NCI-H69 (cell line): ENCODE measurements at regions not wholly inside any gene's neighbourhood (a gene's known extent, or its start where the extent isn't known, plus 50 kb on each side); places are given as distances from the start of the nearest gene placed in this dataset.
A peak's percentile ranks its signal among the peaks of the same experiment; 100 is the strongest.
"Not testable (repeated sequence)": the region's sequence is repeated elsewhere in the genome, so short reads cannot be mapped to it uniquely, and the experiment has no call there.

Source experiments
- DNase-seq: peaks from one replicate; lab custom pipeline; 2025; lab: John Stamatoyannopoulos, UW

- peak; percentile 38 for DNase-seq
Observed at GRCh38 chr6:137623293-137623692, 129.1 kb upstream of the OLIG3 start.

GRCh38 chr6:137625100-137625661 lies 131.0 kb upstream of the OLIG3 start:
- no peak for DNase-seq

GRCh38 chr6:137625808-137626207 lies 131.6 kb upstream of the OLIG3 start:
- DNase-seq = no peak

GRCh38 chr6:137630666-137631065 lies 136.5 kb upstream of the OLIG3 start:
- peak; percentile 35 for DNase-seq

GRCh38 chr6:137631323-137631722 lies 137.1 kb upstream of the OLIG3 start:
- peak; percentile 47 for DNase-seq

- not testable (repeated sequence) for DNase-seq
Observed at GRCh38 chr6:137634177-137634576, 140.0 kb upstream of the OLIG3 start.

GRCh38 chr6:137637121-137637520 lies 142.9 kb upstream of the OLIG3 start:
- peak; percentile 46 for DNase-seq

- no peak for DNase-seq
Observed at GRCh38 chr6:137638926-137639706, 144.9 kb upstream of the OLIG3 start.

- DNase-seq = no peak
Observed at GRCh38 chr6:137640086-137640485, 145.9 kb upstream of the OLIG3 start.

- peak; percentile 91 for DNase-seq
Observed at GRCh38 chr6:137641474-137642077, 147.4 kb upstream of the OLIG3 start.

GRCh38 chr6:137643210-137643609 lies 149.0 kb upstream of the OLIG3 start:
- not testable (repeated sequence) for DNase-seq

GRCh38 chr6:137643644-137644043 lies 149.4 kb upstream of the OLIG3 start:
- not testable (repeated sequence) for DNase-seq

- no peak for DNase-seq
Observed at GRCh38 chr6:137645850-137646249, 151.7 kb upstream of the OLIG3 start.

GRCh38 chr6:137646484-137646883 lies 152.3 kb upstream of the OLIG3 start:
- no peak for DNase-seq

GRCh38 chr6:137647762-137648447 lies 153.7 kb upstream of the OLIG3 start:
- no peak for DNase-seq

GRCh38 chr6:137650720-137651119 lies 156.5 kb upstream of the OLIG3 start:
- no peak for DNase-seq

GRCh38 chr6:137651178-137651577 lies 157.0 kb upstream of the OLIG3 start:
- no peak for DNase-seq

- DNase-seq = peak; percentile 54
Observed at GRCh38 chr6:137651591-137652335, 157.6 kb upstream of the OLIG3 start.

GRCh38 chr6:137652961-137653705 lies 158.9 kb upstream of the OLIG3 start:
- DNase-seq = peak; percentile 98

- peak; percentile 75 for DNase-seq
Observed at GRCh38 chr6:137653706-137654059, 159.5 kb upstream of the OLIG3 start.

GRCh38 chr6:137654365-137654981 lies 160.3 kb upstream of the OLIG3 start:
- DNase-seq = peak; percentile 21
